A673 (cell line): ENCODE measurements at regions not wholly inside any gene's neighbourhood (a gene's known extent, or its start where the extent isn't known, plus 50 kb on each side); places are given as distances from the start of the nearest gene placed in this dataset.

Experiments
- CTCF ChIP-seq: fragments of 300-800, 200-600 bp; sonication (generic); conservative IDR thresholded peaks from 2 replicates; pipeline ENCODE4 v1.5.1; 2017; ENCODE audit warnings: low read depth, mild to moderate bottlenecking, antibody characterized with exemption, low read length, moderate library complexity, mixed read lengths
- EZH2 ChIP-seq: fragments of 200-600 bp; sonication (generic); IDR thresholded peaks from 2 replicates; pipeline ENCODE4 v1.6.1; 2017; ENCODE audit warnings: borderline replicate concordance, low read depth, mild to moderate bottlenecking, mixed read lengths, antibody characterized with exemption, low read length; ENCODE audit not compliant: poor library complexity, severe bottlenecking

- no peak for TF ChIP-seq CTCF
- no peak for TF ChIP-seq EZH2
These were observed 188.1 kb upstream of the CDKN3 start for GRCh38 chr14:54208751-54209150.
